ENCODE measurements at regions not wholly inside any gene's neighbourhood (a gene's known extent, or its start where the extent isn't known, plus 50 kb on each side); places are given as distances from the start of the nearest gene placed in this dataset.

- TF ChIP-seq CTCF (conservative IDR thresholded peaks at IDR 0.05; ENCODE audit: low read depth in 2 of 2) (no peak), CREB1 (CRISPR knock-in tag; IDR thresholded peaks at IDR 0.05; ENCODE audit: low read depth) (no peak), ZNF331 (CRISPR knock-in tag; IDR thresholded peaks at IDR 0.05; ENCODE audit: low read depth) (no peak), EZH2 (IDR thresholded peaks at IDR 0.05; ENCODE audit: low read depth, unreplicated experiment) (no peak), POLR2AphosphoS5 (IDR thresholded peaks at IDR 0.05; ENCODE audit: low read depth) (no peak), EZH2phosphoT487 (IDR thresholded peaks at IDR 0.05; ENCODE audit: unreplicated experiment) (no peak)
- TF ChIP-seq, protein P1, sequence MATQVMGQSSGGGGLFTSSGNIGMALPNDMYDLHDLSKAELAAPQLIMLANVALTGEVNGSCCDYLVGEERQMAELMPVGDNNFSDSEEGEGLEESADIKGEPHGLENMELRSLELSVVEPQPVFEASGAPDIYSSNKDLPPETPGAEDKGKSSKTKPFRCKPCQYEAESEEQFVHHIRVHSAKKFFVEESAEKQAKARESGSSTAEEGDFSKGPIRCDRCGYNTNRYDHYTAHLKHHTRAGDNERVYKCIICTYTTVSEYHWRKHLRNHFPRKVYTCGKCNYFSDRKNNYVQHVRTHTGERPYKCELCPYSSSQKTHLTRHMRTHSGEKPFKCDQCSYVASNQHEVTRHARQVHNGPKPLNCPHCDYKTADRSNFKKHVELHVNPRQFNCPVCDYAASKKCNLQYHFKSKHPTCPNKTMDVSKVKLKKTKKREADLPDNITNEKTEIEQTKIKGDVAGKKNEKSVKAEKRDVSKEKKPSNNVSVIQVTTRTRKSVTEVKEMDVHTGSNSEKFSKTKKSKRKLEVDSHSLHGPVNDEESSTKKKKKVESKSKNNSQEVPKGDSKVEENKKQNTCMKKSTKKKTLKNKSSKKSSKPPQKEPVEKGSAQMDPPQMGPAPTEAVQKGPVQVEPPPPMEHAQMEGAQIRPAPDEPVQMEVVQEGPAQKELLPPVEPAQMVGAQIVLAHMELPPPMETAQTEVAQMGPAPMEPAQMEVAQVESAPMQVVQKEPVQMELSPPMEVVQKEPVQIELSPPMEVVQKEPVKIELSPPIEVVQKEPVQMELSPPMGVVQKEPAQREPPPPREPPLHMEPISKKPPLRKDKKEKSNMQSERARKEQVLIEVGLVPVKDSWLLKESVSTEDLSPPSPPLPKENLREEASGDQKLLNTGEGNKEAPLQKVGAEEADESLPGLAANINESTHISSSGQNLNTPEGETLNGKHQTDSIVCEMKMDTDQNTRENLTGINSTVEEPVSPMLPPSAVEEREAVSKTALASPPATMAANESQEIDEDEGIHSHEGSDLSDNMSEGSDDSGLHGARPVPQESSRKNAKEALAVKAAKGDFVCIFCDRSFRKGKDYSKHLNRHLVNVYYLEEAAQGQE (IDR thresholded peaks at IDR 0.05; ENCODE audit: unreplicated experiment), result no peak
- TF ChIP-seq, protein P2, sequence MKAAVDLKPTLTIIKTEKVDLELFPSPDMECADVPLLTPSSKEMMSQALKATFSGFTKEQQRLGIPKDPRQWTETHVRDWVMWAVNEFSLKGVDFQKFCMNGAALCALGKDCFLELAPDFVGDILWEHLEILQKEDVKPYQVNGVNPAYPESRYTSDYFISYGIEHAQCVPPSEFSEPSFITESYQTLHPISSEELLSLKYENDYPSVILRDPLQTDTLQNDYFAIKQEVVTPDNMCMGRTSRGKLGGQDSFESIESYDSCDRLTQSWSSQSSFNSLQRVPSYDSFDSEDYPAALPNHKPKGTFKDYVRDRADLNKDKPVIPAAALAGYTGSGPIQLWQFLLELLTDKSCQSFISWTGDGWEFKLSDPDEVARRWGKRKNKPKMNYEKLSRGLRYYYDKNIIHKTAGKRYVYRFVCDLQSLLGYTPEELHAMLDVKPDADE (IDR thresholded peaks at IDR 0.05), result no peak
These were observed 95.0 kb downstream of the NR4A2 start for GRCh38 chr2:156237558-156237957.

Measured in GM23338 (cell line).